GM12878 (cell line): ENCODE measurements at regions not wholly inside any gene's neighbourhood (a gene's known extent, or its start where the extent isn't known, plus 50 kb on each side); places are given as distances from the start of the nearest gene placed in this dataset.
"Not testable (repeated sequence)": the region's sequence is repeated elsewhere in the genome, so short reads cannot be mapped to it uniquely, and the experiment has no call there.

Source experiments
- ATAC-seq: fragments of 200-7000 bp; cut with Tn5 transposase; 3 replicates; pipeline ENCODE4 v1.9.1; 2020; ENCODE audit warnings: mild to moderate bottlenecking, moderate library complexity
- BruUV-seq: library from RNA; stranded (reverse); fragments of 400-500 nt; replicated peaks from 2 replicates; lab custom pipeline; 2021; lab: Mats Ljungman, UMichigan
- CTCF ChIA-PET: fragments of 300-600 bp; sonication (Branson Sonifier 250); formaldehyde crosslinking; extraction: SDS; loops from one replicate; lab custom pipeline; 2021; ENCODE audit warnings: inconsistent platforms; lab: Yijun Ruan, JAX
- POLR2A ChIA-PET: fragments of 350-600 bp; formaldehyde crosslinking; extraction: SDS; loops from one replicate; lab custom pipeline; 2021; ENCODE audit warnings: inconsistent platforms; lab: Charles Lee
- RAD21 ChIA-PET: fragments of 300-600 bp; sonication (Branson Sonifier 250); formaldehyde crosslinking; loops from one replicate; lab custom pipeline; 2023; ENCODE audit warnings: antibody characterized with exemption; ENCODE audit not compliant: unreplicated experiment; lab: Charles Lee
- SMC1A ChIA-PET: fragments of 300-600 bp; sonication (Branson Sonifier 250); formaldehyde crosslinking; loops from one replicate; lab custom pipeline; 2023; ENCODE audit not compliant: unreplicated experiment, uncharacterized antibody; lab: Charles Lee
- DNase-seq: peaks from one replicate; pipeline ENCODE4 v3.0.0-alpha.2; 2011; ENCODE audit warnings: low read depth, low spot score
- FAIRE-seq: peaks from 3 replicates; lab custom pipeline; 2011; peaks lifted over from hg19 to GRCh38; lab: Jason Lieb, UNC
- H2AFZ ChIP-seq: 2 replicates; pipeline ENCODE4 v1.6.0; 2011; ENCODE audit warnings: low read depth, low read length, control low read depth; ENCODE audit not compliant: control insufficient read depth
- H3K27ac ChIP-seq: 2 replicates; pipeline ENCODE4 v1.5.1; 2011; ENCODE audit warnings: control low read depth; ENCODE audit not compliant: control insufficient read depth, insufficient read depth
- H3K27me3 ChIP-seq, 2 experiments: replicated peaks in 1 of 2; 2 replicates each; pipeline versions ENCODE4 v1.6.0 to v1.6.1; 2011; ENCODE audit warnings: low read length in 1 of 2; ENCODE audit not compliant: control insufficient read depth in 2 of 2, insufficient read depth in 2 of 2
- H3K36me3 ChIP-seq, 2 experiments: 2 replicates each; pipeline ENCODE4 v1.5.1; 2011; ENCODE audit warnings: low read length in 1 of 2; ENCODE audit not compliant: control insufficient read depth in 2 of 2, insufficient read depth in 2 of 2
- H3K4me1 ChIP-seq: 2 replicates; pipeline ENCODE4 v1.6.1; 2011; ENCODE audit warnings: mild to moderate bottlenecking, low read length, moderate library complexity, mixed read lengths; ENCODE audit not compliant: control insufficient read depth, insufficient read depth
- H3K4me2 ChIP-seq: 2 replicates; pipeline ENCODE4 v1.6.0; 2011; ENCODE audit warnings: control low read depth; ENCODE audit not compliant: control insufficient read depth, insufficient read depth
- H3K4me3 ChIP-seq: fragments of 200-600 bp; sonication (generic); 2 replicates; pipeline ENCODE4 v1.5.1; 2016
- H3K79me2 ChIP-seq: 2 replicates; pipeline ENCODE4 v1.6.0; 2011; ENCODE audit warnings: low read length; ENCODE audit not compliant: control insufficient read depth, insufficient read depth
- H3K9ac ChIP-seq: 2 replicates; pipeline ENCODE4 v1.8.0; 2011; ENCODE audit warnings: low read length, control low read depth, mixed read lengths; ENCODE audit not compliant: control insufficient read depth, insufficient read depth
- H3K9me3 ChIP-seq: replicated peaks from 3 replicates; pipeline ENCODE4 v1.5.1; 2011; ENCODE audit warnings: mild to moderate bottlenecking, low read length; ENCODE audit not compliant: control insufficient read depth, insufficient read depth
- H4K20me1 ChIP-seq: 2 replicates; pipeline ENCODE4 v1.6.0; 2011; ENCODE audit not compliant: control insufficient read depth, insufficient read depth
- BMI1 ChIP-seq: fragments of 450-650 bp; IDR thresholded peaks from 2 replicates; pipeline ENCODE4 v1.6.1; 2016; ENCODE audit warnings: mild to moderate bottlenecking, moderate library complexity, borderline replicate concordance
- CBX5 ChIP-seq: sonication (generic); IDR thresholded peaks from 2 replicates; pipeline ENCODE4 v1.6.1; 2016; ENCODE audit warnings: low read depth, moderate library complexity, mild to moderate bottlenecking, inconsistent platforms
- IRF4 ChIP-seq: IDR thresholded peaks from 2 replicates; pipeline ENCODE4 v1.6.1; 2011; ENCODE audit warnings: low read depth, low read length
- KDM1A ChIP-seq: fragments of 200-600 bp; sonication (generic); IDR thresholded peaks from 2 replicates; pipeline ENCODE4 v1.6.1; 2016; ENCODE audit warnings: borderline replicate concordance
- SIN3A ChIP-seq: IDR thresholded peaks from 2 replicates; pipeline ENCODE4 v1.6.1; 2012; ENCODE audit warnings: low read depth, low read length, improper control_type of control experiment
- WGBS: methylation state at CpG from one replicate; pipeline ENCODE4 v1.1.6; 2016; ENCODE audit warnings: low lambda C conversion rate; ENCODE audit not compliant: insufficient replicate concordance, insufficient coverage; ENCODE audit errors: missing lambda C conversion rate; 5-methylcytosine and 5-hydroxymethylcytosine counted together
- in situ Hi-C: fragments of 300-500 bp; cut with MboI; formaldehyde crosslinking; loops from 9 replicates; pipeline ENCODE4 v1.14.3; 2018; ENCODE audit warnings: mixed read lengths
- intact Hi-C: fragments of 100-400 bp; cut with micrococcal nuclease; formaldehyde crosslinking; loops from one replicate; pipeline ENCODE4 v1.14.2; 2022; ENCODE audit not compliant: unreplicated experiment
- TF ChIP-seq, protein P1 (sequence below): fragments of 450-650 bp; IDR thresholded peaks from 2 replicates; pipeline ENCODE4 v1.6.1; 2017; ENCODE audit warnings: borderline replicate concordance
- TF ChIP-seq, protein P2 (sequence below): IDR thresholded peaks from 2 replicates; pipeline ENCODE4 v1.6.1; 2012; ENCODE audit warnings: low read depth, low read length, improper control_type of control experiment

DNA sequence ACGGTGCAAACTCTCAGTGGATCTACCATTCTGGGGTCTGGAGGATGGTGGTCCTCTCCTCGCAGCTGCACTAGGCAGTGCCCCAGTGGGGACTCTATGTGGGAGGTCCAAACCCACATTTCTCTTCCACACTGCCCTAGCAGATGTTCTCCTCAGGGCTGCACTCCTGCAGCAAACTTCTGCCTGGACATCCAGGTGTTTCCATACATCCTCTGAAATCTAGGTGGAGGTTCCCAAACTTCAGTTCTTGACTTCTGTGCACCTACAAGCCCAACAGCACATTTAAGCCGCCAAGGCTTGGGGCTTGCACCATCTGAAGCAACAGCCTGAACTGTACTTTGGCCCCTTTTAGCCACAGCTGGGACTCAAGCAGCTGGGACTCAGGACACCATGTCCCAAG is 162.0 kb downstream of the MID1IP1 start:
- 31% methylated on average over 3 of the region's 3 CpGs for WGBS
- H3K27me3 ChIP-seq, ATAC-seq, intact Hi-C loops, H3K9me3 ChIP-seq, POLR2A ChIA-PET, BruUV-seq, H3K4me1 ChIP-seq, H3K4me2 ChIP-seq, H3K27ac ChIP-seq, H2AFZ ChIP-seq, H3K79me2 ChIP-seq, SMC1A ChIA-PET, H3K4me3 ChIP-seq, H3K36me3 ChIP-seq, H4K20me1 ChIP-seq, H3K9ac ChIP-seq, RAD21 ChIA-PET, FAIRE-seq, in situ Hi-C loops, CTCF ChIA-PET, DNase-seq: not testable (repeated sequence)

DNA sequence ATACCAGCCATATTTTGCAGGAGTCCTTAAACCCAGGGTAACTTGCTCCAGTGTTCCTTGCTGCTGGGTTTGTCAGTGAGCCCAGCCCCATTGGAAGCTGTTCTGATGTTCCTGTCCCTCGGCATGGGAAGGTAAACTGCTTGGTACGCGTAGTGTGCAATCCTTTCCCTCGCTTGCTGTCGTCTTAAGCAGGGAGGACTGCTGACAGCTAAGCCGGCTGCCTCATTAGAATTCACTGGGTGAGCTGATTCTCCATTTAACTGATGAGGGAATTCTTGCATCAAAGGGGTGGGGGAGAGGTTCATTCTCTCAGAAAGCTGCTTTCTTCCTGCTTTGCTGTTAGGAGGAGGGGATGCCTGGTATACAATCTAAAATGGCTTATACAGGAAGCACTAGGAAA is 164.6 kb downstream of the MID1IP1 start:
- in situ Hi-C loops: no loop called here
- BruUV-seq: no TSS peak
- FAIRE-seq: no peak

More for the DNA sequence above, 164.6 kb downstream of the MID1IP1 start:
- H3K36me3 ChIP-seq: no peaks in the 10 kb centered on the region
- H3K27ac ChIP-seq: no peak overlapping the region
- TF ChIP-seq BMI1: no peak
- no peak for TF ChIP-seq IRF4
- TF ChIP-seq KDM1A: no peak
- TF ChIP-seq, protein P1, sequence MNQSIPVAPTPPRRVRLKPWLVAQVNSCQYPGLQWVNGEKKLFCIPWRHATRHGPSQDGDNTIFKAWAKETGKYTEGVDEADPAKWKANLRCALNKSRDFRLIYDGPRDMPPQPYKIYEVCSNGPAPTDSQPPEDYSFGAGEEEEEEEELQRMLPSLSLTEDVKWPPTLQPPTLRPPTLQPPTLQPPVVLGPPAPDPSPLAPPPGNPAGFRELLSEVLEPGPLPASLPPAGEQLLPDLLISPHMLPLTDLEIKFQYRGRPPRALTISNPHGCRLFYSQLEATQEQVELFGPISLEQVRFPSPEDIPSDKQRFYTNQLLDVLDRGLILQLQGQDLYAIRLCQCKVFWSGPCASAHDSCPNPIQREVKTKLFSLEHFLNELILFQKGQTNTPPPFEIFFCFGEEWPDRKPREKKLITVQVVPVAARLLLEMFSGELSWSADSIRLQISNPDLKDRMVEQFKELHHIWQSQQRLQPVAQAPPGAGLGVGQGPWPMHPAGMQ: no peak
- TF ChIP-seq, protein P2, sequence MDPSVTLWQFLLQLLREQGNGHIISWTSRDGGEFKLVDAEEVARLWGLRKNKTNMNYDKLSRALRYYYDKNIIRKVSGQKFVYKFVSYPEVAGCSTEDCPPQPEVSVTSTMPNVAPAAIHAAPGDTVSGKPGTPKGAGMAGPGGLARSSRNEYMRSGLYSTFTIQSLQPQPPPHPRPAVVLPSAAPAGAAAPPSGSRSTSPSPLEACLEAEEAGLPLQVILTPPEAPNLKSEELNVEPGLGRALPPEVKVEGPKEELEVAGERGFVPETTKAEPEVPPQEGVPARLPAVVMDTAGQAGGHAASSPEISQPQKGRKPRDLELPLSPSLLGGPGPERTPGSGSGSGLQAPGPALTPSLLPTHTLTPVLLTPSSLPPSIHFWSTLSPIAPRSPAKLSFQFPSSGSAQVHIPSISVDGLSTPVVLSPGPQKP: no peak
- TF ChIP-seq SIN3A: no peak
- no peak for TF ChIP-seq CBX5
- ChIA-PET RAD21 (no interaction called here), SMC1A (no interaction called here), POLR2A (no interaction called here), CTCF (no interaction called here)
- H3K4me1 ChIP-seq: no peaks in the 10 kb centered on the region
- H3K9me3 ChIP-seq: peaks cover 5% of the 10 kb centered on the region; the same call in 1 of the 3 replicates
- no peak overlapping the region for H3K4me3 ChIP-seq
- H2AFZ ChIP-seq: no peak overlapping the region
- WGBS: 38% methylated on average over 6 of the region's 6 CpGs
- H3K27me3 ChIP-seq: no peaks in the 10 kb centered on the region
- ATAC-seq (no peak), DNase-seq (no peak)
- no peaks in the 10 kb centered on the region for H3K79me2 ChIP-seq
- H4K20me1 ChIP-seq: no peaks in the 10 kb centered on the region
- no peak overlapping the region for H3K4me2 ChIP-seq
- H3K9ac ChIP-seq: no peak overlapping the region
- intact Hi-C loops: no loop called here
